Thyroid gland (tissue), 4 donors: ENCODE measurements at regions not wholly inside any gene's neighbourhood (a gene's known extent, or its start where the extent isn't known, plus 50 kb on each side); places are given as distances from the start of the nearest gene placed in this dataset.

ENCODE experiments used
- DNase-seq, 2 donors: peaks; one replicate each; pipeline ENCODE4 v3.0.0-alpha.2; 2019
- H3K27ac ChIP-seq, 3 donors: fragments of 200-600 bp; sonication (generic); 1 replicate in 2 of 3; 2 replicates in 1 of 3; pipeline ENCODE4 v1.5.1; 2016 to 2019; ENCODE audit warnings: mild to moderate bottlenecking in 1 of 3, moderate library complexity in 1 of 3
- H3K27me3 ChIP-seq: fragments of 200-600 bp; sonication (generic); one replicate; pipeline ENCODE4 v1.5.1; 2019
- H3K36me3 ChIP-seq, 2 donors: fragments of 200-600 bp; sonication (generic); one replicate each; pipeline ENCODE4 v1.5.1; 2016 to 2019
- H3K4me1 ChIP-seq, 2 donors: fragments of 200-600 bp; sonication (generic); one replicate each; pipeline ENCODE4 v1.5.1; 2017 to 2019
- H3K4me3 ChIP-seq, 3 donors: fragments of 200-600 bp; sonication (generic); replicated peaks in 1 of 3; 1 replicate in 2 of 3; 2 replicates in 1 of 3; pipeline ENCODE4 v1.5.1; 2016; ENCODE audit warnings: mild to moderate bottlenecking in 1 of 3
- H3K9me3 ChIP-seq: fragments of 200-600 bp; sonication (generic); one replicate; pipeline ENCODE4 v1.5.1; 2017
- CTCF ChIP-seq, 6 experiments: fragments of 200-600 bp in 3 of 6; fragments of 450-650 bp in 3 of 6; sonication (generic) in 3 of 6; IDR thresholded peaks; one replicate each; pipeline ENCODE4 v1.5.1; 2016 to 2019; ENCODE audit warnings: antibody characterized with exemption in 6 of 6, mild to moderate bottlenecking in 2 of 6, inconsistent platforms in 1 of 6, moderate library complexity in 1 of 6
- POLR2A ChIP-seq, 2 donors: fragments of 450-650 bp; IDR thresholded peaks; one replicate each; pipeline ENCODE4 v1.6.1; 2017; ENCODE audit warnings: antibody characterized with exemption in 2 of 2, mild to moderate bottlenecking in 2 of 2, moderate library complexity in 1 of 2
- WGBS, 2 donors: methylation state at CpG; one replicate each; pipeline ENCODE4 v1.1.5; 2017; 5-methylcytosine and 5-hydroxymethylcytosine counted together
- intact Hi-C: fragments of 100-400 bp; cut with DNase I; formaldehyde crosslinking; loops from one replicate; pipeline ENCODE4 v1.15.1; 2023

GRCh38 chr20:50357783-50358161, 152.4 kb upstream of the PTPN1 start:
- WGBS, 2 donors: 81 to 84% methylated on average over 6 of the region's 6 CpGs
- intact Hi-C loops: no loop called here
- Histone ChIP-seq H3K4me1 (peaks cover 17 to 23% of the 10 kb centered on the region in 2 donors), H3K27ac (no peak overlapping the region), H3K36me3 (no peaks in the 10 kb centered on the region), H3K27me3 (no peaks in the 10 kb centered on the region), H3K4me3 (no peak overlapping the region), H3K9me3 (no peaks in the 10 kb centered on the region)
- TF ChIP-seq CTCF (IDR thresholded peaks at IDR 0.05) (no peak), POLR2A (IDR thresholded peaks at IDR 0.05) (no peak)
- DNase-seq: no peak

- Histone ChIP-seq H3K27me3 (no peaks in the 10 kb centered on the region), H3K36me3 (no peaks in the 10 kb centered on the region), H3K9me3 (no peaks in the 10 kb centered on the region), H3K27ac (no peak overlapping the region), H3K4me3 (no peak overlapping the region), H3K4me1 (peaks cover 17 to 23% of the 10 kb centered on the region in 2 donors)
- intact Hi-C loops: no loop called here
- no peak for DNase-seq
- WGBS, 2 donors: 95 to 97% methylated on average over 5 of the region's 5 CpGs
- TF ChIP-seq CTCF (IDR thresholded peaks at IDR 0.05): no peak
- TF ChIP-seq POLR2A (IDR thresholded peaks at IDR 0.05): no peak
Measured at GRCh38 chr20:50358166-50358565, 152.0 kb upstream of the PTPN1 start.

GRCh38 chr20:50358971-50359370, 151.2 kb upstream of the PTPN1 start:
- intact Hi-C loops: no loop called here
- TF ChIP-seq CTCF (IDR thresholded peaks at IDR 0.05) (no peak), POLR2A (IDR thresholded peaks at IDR 0.05) (no peak)
- H3K9me3 ChIP-seq: no peaks in the 10 kb centered on the region
- H3K27me3 ChIP-seq: no peaks in the 10 kb centered on the region
- WGBS, 2 donors: 93% methylated on average over 13 of the region's 13 CpGs
- no peak overlapping the region for H3K4me3 ChIP-seq
- H3K4me1 ChIP-seq: peaks cover 17 to 26% of the 10 kb centered on the region in 2 donors
- H3K36me3 ChIP-seq: no peaks in the 10 kb centered on the region
- no peak for DNase-seq
- no peak overlapping the region for H3K27ac ChIP-seq

GRCh38 chr20:50359607-50360217, 150.5 kb upstream of the PTPN1 start:
- peak overlapping the region in 2 of 3 donors; percentile 33 to 52 for H3K27ac ChIP-seq
- no peaks in the 10 kb centered on the region for H3K36me3 ChIP-seq
- TF ChIP-seq CTCF (IDR thresholded peaks at IDR 0.05) (no peak), POLR2A (IDR thresholded peaks at IDR 0.05) (no peak)
- no peak overlapping the region for H3K4me3 ChIP-seq
- H3K27me3 ChIP-seq: no peaks in the 10 kb centered on the region
- intact Hi-C loops: no loop called here
- peaks cover 19 to 31% of the 10 kb centered on the region in 2 donors for H3K4me1 ChIP-seq
- H3K9me3 ChIP-seq: no peaks in the 10 kb centered on the region
- WGBS, 2 donors: 75 to 77% methylated on average over 8 of the region's 8 CpGs
- DNase-seq: no peak

- Histone ChIP-seq H3K27me3 (no peaks in the 10 kb centered on the region), H3K36me3 (no peaks in the 10 kb centered on the region), H3K9me3 (no peaks in the 10 kb centered on the region), H3K27ac (peak overlapping the region in 2 of 3 donors; percentile 33 to 52), H3K4me1 (peaks cover 17 to 28% of the 10 kb centered on the region in 2 donors), H3K4me3 (no peak overlapping the region)
- WGBS, 2 donors: 46 to 100% methylated on average over 1 to 6 of the region's 8 CpGs
- no peak for TF ChIP-seq POLR2A (IDR thresholded peaks at IDR 0.05)
- no peak for TF ChIP-seq CTCF (IDR thresholded peaks at IDR 0.05)
- peak; percentile 64 to 76 for DNase-seq
- intact Hi-C loops: no loop called here
Measured at GRCh38 chr20:50360218-50360672, 149.9 kb upstream of the PTPN1 start.
